ENCODE measurements at regions not wholly inside any gene's neighbourhood (a gene's known extent, or its start where the extent isn't known, plus 50 kb on each side); places are given as distances from the start of the nearest gene placed in this dataset.

GRCh38 chr3:72396899-72397298 is 451.3 kb downstream of the SHQ1 start:
- TF ChIP-seq CTCF (IDR thresholded peaks at IDR 0.05), result no peak
- H3K36me3 ChIP-seq (ENCODE audit: control insufficient read depth, insufficient read depth, low read length), result no peaks in the 10 kb centered on the region
- in situ Hi-C loops (cut with HindIII; ENCODE audit: low pct_unique_long_range_greater_than_20kb, low sequenced_read_pairs), result no loop called here
- H3K4me1 ChIP-seq (ENCODE audit: control insufficient read depth, insufficient read depth, low read length), result no peaks in the 10 kb centered on the region
- BruUV-seq (replicated peaks), result no TSS peak
- no peak overlapping the region for H3K27ac ChIP-seq (ENCODE audit: low read length)
- no peaks in the 10 kb centered on the region for H3K27me3 ChIP-seq (ENCODE audit: control insufficient read depth, insufficient read depth, low read length)
- H3K4me3 ChIP-seq (ENCODE audit: low read depth in 2 of 2, low read length in 2 of 2), result no peak overlapping the region
- intact Hi-C loops (cut with micrococcal nuclease; ENCODE audit: unreplicated experiment), result no loop called here
- H3K9me3 ChIP-seq (ENCODE audit: control insufficient read depth, insufficient read depth, low read depth, low read length), result no peaks in the 10 kb centered on the region
- no peak for ATAC-seq
- DNase-seq (ENCODE audit: low read depth, low spot score), result no peak
- ChIA-PET CTCF (no interaction called here), POLR2A (interaction anchor here (0.6 kb wide), 1 partner anchor 25 kb away, joined by 3 read pairs; no protein-coding TSS in a partner anchor)

- H3K36me3 ChIP-seq (ENCODE audit: control insufficient read depth, insufficient read depth, low read length), result no peaks in the 10 kb centered on the region
- no peaks in the 10 kb centered on the region for H3K4me1 ChIP-seq (ENCODE audit: control insufficient read depth, insufficient read depth, low read length)
- no TSS peak for BruUV-seq (replicated peaks)
- ChIA-PET CTCF (no interaction called here), POLR2A (no interaction called here)
- H3K9me3 ChIP-seq (ENCODE audit: control insufficient read depth, insufficient read depth, low read depth, low read length), result no peaks in the 10 kb centered on the region
- H3K4me3 ChIP-seq (ENCODE audit: low read depth in 2 of 2, low read length in 2 of 2), result no peak overlapping the region
- H3K27me3 ChIP-seq (ENCODE audit: control insufficient read depth, insufficient read depth, low read length), result no peaks in the 10 kb centered on the region
- TF ChIP-seq SIN3A (IDR thresholded peaks at IDR 0.05; ENCODE audit: borderline replicate concordance, insufficient read depth, low read depth, low read length) (no peak), TCF7L2 (IDR thresholded peaks at IDR 0.05; ENCODE audit: low read depth, low read length) (no peak), CTCF (IDR thresholded peaks at IDR 0.05) (no peak), POLR2AphosphoS5 (IDR thresholded peaks at IDR 0.05; ENCODE audit: low read depth, low read length) (no peak), REST (IDR thresholded peaks at IDR 0.05; ENCODE audit: insufficient read depth in 1 of 2, low read depth in 2 of 2, low read length in 1 of 2) (no peak)
- intact Hi-C loops (cut with micrococcal nuclease; ENCODE audit: unreplicated experiment), result no loop called here
- in situ Hi-C loops (cut with HindIII; ENCODE audit: low pct_unique_long_range_greater_than_20kb, low sequenced_read_pairs), result no loop called here
- no peak overlapping the region for H3K27ac ChIP-seq (ENCODE audit: low read length)
- ATAC-seq (no peak), DNase-seq (ENCODE audit: low read depth, low spot score) (no peak)
Measured at GRCh38 chr3:72395776-72396311, 452.4 kb downstream of the SHQ1 start.
